ENCODE measurements at regions not wholly inside any gene's neighbourhood (a gene's known extent, or its start where the extent isn't known, plus 50 kb on each side); places are given as distances from the start of the nearest gene placed in this dataset.

GRCh38 chr12:18206198-18206597 is 55.1 kb upstream of the PIK3C2G start:
- TF ChIP-seq CTCF (IDR thresholded peaks at IDR 0.05; ENCODE audit: poor library complexity) (no peak), EZH2 (IDR thresholded peaks at IDR 0.05; ENCODE audit: borderline replicate concordance) (no peak), EZH2phosphoT487 (IDR thresholded peaks at IDR 0.05; ENCODE audit: low read depth, severe bottlenecking, unreplicated experiment) (no peak)

Measured in hepatocyte (in vitro differentiated cells).